ENCODE measurements at regions not wholly inside any gene's neighbourhood (a gene's known extent, or its start where the extent isn't known, plus 50 kb on each side); places are given as distances from the start of the nearest gene placed in this dataset.

DNA sequence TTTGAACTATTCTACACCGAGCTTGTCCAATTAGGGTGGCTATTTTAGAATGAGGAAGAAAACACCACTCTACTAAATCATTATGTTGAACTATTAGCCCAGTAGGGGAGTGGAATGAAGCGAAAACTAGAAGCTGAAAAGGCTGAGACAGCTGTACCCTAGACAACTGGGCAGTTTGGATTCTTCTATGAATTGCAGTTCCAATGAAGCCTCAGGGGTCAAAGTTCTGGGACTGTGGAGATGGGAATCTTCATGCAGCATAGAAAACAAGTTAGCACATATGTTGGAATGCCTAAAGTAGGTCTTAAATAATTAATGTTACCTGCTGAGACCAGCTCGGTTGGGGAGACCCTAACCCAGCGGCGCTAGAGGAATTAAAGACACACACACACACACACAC, 62.7 kb upstream of the ZNF726 start:
- no peak overlapping the region for H3K4me3 Mint-ChIP-seq
- Histone ChIP-seq H3K79me2 (replicated peaks; ENCODE audit: insufficient read depth) (no peaks in the 10 kb centered on the region; the same call in 1 of the 2 replicates), H3K4me1 (ENCODE audit: insufficient read depth) (no peaks in the 10 kb centered on the region), H3K4me2 (no peak overlapping the region), H3K27me3 (ENCODE audit: insufficient read depth) (no peaks in the 10 kb centered on the region), H3K9me2 (ENCODE audit: insufficient read depth) (no peaks in the 10 kb centered on the region), H4K20me1 (replicated peaks; ENCODE audit: insufficient read depth) (no peaks in the 10 kb centered on the region), H2AFZ (no peak overlapping the region), H3K27ac (ENCODE audit: low read depth) (no peak overlapping the region), H3K36me3 (ENCODE audit: insufficient read depth) (no peaks in the 10 kb centered on the region), H3K4me3 (no peak overlapping the region), H3F3A (replicated peaks; ENCODE audit: low read depth) (no peaks in the 10 kb centered on the region)
- H3K27ac Mint-ChIP-seq: no peak overlapping the region
- peaks cover 85% of the 10 kb centered on the region for H3K9me3 Mint-ChIP-seq
- H3K27me3 Mint-ChIP-seq (ENCODE audit: insufficient read depth, low read depth, poor library complexity): peaks cover 4% of the 10 kb centered on the region
- TF ChIP-seq, protein P1, sequence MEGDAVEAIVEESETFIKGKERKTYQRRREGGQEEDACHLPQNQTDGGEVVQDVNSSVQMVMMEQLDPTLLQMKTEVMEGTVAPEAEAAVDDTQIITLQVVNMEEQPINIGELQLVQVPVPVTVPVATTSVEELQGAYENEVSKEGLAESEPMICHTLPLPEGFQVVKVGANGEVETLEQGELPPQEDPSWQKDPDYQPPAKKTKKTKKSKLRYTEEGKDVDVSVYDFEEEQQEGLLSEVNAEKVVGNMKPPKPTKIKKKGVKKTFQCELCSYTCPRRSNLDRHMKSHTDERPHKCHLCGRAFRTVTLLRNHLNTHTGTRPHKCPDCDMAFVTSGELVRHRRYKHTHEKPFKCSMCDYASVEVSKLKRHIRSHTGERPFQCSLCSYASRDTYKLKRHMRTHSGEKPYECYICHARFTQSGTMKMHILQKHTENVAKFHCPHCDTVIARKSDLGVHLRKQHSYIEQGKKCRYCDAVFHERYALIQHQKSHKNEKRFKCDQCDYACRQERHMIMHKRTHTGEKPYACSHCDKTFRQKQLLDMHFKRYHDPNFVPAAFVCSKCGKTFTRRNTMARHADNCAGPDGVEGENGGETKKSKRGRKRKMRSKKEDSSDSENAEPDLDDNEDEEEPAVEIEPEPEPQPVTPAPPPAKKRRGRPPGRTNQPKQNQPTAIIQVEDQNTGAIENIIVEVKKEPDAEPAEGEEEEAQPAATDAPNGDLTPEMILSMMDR (conservative IDR thresholded peaks at IDR 0.05; ENCODE audit: low read depth in 2 of 2): no peak
- TF ChIP-seq ZNF114 (CRISPR knock-in tag; IDR thresholded peaks at IDR 0.05): no peak
- TF ChIP-seq STAT1 (IDR thresholded peaks at IDR 0.05; ENCODE audit: unreplicated experiment): no peak
- TF ChIP-seq EZH2 (IDR thresholded peaks at IDR 0.05; ENCODE audit: low read depth, unreplicated experiment): no peak
- TF ChIP-seq, protein P2, sequence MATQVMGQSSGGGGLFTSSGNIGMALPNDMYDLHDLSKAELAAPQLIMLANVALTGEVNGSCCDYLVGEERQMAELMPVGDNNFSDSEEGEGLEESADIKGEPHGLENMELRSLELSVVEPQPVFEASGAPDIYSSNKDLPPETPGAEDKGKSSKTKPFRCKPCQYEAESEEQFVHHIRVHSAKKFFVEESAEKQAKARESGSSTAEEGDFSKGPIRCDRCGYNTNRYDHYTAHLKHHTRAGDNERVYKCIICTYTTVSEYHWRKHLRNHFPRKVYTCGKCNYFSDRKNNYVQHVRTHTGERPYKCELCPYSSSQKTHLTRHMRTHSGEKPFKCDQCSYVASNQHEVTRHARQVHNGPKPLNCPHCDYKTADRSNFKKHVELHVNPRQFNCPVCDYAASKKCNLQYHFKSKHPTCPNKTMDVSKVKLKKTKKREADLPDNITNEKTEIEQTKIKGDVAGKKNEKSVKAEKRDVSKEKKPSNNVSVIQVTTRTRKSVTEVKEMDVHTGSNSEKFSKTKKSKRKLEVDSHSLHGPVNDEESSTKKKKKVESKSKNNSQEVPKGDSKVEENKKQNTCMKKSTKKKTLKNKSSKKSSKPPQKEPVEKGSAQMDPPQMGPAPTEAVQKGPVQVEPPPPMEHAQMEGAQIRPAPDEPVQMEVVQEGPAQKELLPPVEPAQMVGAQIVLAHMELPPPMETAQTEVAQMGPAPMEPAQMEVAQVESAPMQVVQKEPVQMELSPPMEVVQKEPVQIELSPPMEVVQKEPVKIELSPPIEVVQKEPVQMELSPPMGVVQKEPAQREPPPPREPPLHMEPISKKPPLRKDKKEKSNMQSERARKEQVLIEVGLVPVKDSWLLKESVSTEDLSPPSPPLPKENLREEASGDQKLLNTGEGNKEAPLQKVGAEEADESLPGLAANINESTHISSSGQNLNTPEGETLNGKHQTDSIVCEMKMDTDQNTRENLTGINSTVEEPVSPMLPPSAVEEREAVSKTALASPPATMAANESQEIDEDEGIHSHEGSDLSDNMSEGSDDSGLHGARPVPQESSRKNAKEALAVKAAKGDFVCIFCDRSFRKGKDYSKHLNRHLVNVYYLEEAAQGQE (IDR thresholded peaks at IDR 0.05; ENCODE audit: unreplicated experiment): no peak
- no peak for TF ChIP-seq POLR2AphosphoS5 (IDR thresholded peaks at IDR 0.05; ENCODE audit: low read depth)
- TF ChIP-seq CREB1 (CRISPR knock-in tag; IDR thresholded peaks at IDR 0.05; ENCODE audit: low read depth): no peak
- TF ChIP-seq, protein P3, sequence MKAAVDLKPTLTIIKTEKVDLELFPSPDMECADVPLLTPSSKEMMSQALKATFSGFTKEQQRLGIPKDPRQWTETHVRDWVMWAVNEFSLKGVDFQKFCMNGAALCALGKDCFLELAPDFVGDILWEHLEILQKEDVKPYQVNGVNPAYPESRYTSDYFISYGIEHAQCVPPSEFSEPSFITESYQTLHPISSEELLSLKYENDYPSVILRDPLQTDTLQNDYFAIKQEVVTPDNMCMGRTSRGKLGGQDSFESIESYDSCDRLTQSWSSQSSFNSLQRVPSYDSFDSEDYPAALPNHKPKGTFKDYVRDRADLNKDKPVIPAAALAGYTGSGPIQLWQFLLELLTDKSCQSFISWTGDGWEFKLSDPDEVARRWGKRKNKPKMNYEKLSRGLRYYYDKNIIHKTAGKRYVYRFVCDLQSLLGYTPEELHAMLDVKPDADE (IDR thresholded peaks at IDR 0.05): no peak
- TF ChIP-seq EZH2phosphoT487 (IDR thresholded peaks at IDR 0.05; ENCODE audit: unreplicated experiment): no peak
- TF ChIP-seq NANOG (IDR thresholded peaks at IDR 0.05; ENCODE audit: borderline replicate concordance): no peak
- TF ChIP-seq, protein P4, sequence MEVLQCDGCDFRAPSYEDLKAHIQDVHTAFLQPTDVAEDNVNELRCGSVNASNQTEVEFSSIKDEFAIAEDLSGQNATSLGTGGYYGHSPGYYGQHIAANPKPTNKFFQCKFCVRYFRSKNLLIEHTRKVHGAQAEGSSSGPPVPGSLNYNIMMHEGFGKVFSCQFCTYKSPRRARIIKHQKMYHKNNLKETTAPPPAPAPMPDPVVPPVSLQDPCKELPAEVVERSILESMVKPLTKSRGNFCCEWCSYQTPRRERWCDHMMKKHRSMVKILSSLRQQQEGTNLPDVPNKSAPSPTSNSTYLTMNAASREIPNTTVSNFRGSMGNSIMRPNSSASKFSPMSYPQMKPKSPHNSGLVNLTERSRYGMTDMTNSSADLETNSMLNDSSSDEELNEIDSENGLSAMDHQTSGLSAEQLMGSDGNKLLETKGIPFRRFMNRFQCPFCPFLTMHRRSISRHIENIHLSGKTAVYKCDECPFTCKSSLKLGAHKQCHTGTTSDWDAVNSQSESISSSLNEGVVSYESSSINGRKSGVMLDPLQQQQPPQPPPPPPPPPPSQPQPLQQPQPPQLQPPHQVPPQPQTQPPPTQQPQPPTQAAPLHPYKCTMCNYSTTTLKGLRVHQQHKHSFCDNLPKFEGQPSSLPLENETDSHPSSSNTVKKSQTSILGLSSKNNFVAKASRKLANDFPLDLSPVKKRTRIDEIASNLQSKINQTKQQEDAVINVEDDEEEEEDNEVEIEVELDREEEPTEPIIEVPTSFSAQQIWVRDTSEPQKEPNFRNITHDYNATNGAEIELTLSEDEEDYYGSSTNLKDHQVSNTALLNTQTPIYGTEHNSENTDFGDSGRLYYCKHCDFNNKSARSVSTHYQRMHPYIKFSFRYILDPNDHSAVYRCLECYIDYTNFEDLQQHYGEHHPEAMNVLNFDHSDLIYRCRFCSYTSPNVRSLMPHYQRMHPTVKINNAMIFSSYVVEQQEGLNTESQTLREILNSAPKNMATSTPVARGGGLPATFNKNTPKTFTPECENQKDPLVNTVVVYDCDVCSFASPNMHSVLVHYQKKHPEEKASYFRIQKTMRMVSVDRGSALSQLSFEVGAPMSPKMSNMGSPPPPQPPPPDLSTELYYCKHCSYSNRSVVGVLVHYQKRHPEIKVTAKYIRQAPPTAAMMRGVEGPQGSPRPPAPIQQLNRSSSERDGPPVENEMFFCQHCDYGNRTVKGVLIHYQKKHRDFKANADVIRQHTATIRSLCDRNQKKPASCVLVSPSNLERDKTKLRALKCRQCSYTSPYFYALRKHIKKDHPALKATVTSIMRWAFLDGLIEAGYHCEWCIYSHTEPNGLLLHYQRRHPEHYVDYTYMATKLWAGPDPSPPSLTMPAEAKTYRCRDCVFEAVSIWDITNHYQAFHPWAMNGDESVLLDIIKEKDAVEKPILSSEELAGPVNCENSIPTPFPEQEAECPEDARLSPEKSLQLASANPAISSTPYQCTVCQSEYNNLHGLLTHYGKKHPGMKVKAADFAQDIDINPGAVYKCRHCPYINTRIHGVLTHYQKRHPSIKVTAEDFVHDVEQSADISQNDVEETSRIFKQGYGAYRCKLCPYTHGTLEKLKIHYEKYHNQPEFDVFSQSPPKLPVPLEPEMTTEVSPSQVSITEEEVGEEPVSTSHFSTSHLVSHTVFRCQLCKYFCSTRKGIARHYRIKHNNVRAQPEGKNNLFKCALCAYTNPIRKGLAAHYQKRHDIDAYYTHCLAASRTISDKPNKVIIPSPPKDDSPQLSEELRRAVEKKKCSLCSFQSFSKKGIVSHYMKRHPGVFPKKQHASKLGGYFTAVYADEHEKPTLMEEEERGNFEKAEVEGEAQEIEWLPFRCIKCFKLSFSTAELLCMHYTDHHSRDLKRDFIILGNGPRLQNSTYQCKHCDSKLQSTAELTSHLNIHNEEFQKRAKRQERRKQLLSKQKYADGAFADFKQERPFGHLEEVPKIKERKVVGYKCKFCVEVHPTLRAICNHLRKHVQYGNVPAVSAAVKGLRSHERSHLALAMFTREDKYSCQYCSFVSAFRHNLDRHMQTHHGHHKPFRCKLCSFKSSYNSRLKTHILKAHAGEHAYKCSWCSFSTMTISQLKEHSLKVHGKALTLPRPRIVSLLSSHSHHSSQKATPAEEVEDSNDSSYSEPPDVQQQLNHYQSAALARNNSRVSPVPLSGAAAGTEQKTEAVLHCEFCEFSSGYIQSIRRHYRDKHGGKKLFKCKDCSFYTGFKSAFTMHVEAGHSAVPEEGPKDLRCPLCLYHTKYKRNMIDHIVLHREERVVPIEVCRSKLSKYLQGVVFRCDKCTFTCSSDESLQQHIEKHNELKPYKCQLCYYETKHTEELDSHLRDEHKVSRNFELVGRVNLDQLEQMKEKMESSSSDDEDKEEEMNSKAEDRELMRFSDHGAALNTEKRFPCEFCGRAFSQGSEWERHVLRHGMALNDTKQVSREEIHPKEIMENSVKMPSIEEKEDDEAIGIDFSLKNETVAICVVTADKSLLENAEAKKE (CRISPR knock-in tag; IDR thresholded peaks at IDR 0.05): no peak
- TF ChIP-seq JUNB (IDR thresholded peaks at IDR 0.05; ENCODE audit: unreplicated experiment): no peak
- no peak for TF ChIP-seq ZNF331 (CRISPR knock-in tag; IDR thresholded peaks at IDR 0.05; ENCODE audit: low read depth)
- H3K4me1 Mint-ChIP-seq: no peaks in the 10 kb centered on the region
- no peak for ATAC-seq
- H3K36me3 Mint-ChIP-seq (ENCODE audit: low read depth): peaks cover 37% of the 10 kb centered on the region
- no peak for DNase-seq (ENCODE audit: low spot score)
